ENCODE measurements at regions not wholly inside any gene's neighbourhood (a gene's known extent, or its start where the extent isn't known, plus 50 kb on each side); places are given as distances from the start of the nearest gene placed in this dataset.

- TF ChIP-seq, protein P1, sequence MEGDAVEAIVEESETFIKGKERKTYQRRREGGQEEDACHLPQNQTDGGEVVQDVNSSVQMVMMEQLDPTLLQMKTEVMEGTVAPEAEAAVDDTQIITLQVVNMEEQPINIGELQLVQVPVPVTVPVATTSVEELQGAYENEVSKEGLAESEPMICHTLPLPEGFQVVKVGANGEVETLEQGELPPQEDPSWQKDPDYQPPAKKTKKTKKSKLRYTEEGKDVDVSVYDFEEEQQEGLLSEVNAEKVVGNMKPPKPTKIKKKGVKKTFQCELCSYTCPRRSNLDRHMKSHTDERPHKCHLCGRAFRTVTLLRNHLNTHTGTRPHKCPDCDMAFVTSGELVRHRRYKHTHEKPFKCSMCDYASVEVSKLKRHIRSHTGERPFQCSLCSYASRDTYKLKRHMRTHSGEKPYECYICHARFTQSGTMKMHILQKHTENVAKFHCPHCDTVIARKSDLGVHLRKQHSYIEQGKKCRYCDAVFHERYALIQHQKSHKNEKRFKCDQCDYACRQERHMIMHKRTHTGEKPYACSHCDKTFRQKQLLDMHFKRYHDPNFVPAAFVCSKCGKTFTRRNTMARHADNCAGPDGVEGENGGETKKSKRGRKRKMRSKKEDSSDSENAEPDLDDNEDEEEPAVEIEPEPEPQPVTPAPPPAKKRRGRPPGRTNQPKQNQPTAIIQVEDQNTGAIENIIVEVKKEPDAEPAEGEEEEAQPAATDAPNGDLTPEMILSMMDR (IDR thresholded peaks at IDR 0.05; ENCODE audit: insufficient read depth, low read length, poor library complexity, severe bottlenecking): no peak
- H3K27me3 ChIP-seq (replicated peaks; ENCODE audit: control insufficient read depth, insufficient read depth, low read length): no peaks in the 10 kb centered on the region
- H3K4me3 ChIP-seq (replicated peaks; ENCODE audit: low read depth, low read length): no peak overlapping the region
- H3K36me3 ChIP-seq (ENCODE audit: control insufficient read depth, insufficient read depth, low read length): no peaks in the 10 kb centered on the region
- DNase-seq (ENCODE audit: extremely low read depth, insufficient read length): no peak
These were observed 129.3 kb downstream of the SLIT2 start for GRCh38 chr4:20381005-20381404.

DNA sequence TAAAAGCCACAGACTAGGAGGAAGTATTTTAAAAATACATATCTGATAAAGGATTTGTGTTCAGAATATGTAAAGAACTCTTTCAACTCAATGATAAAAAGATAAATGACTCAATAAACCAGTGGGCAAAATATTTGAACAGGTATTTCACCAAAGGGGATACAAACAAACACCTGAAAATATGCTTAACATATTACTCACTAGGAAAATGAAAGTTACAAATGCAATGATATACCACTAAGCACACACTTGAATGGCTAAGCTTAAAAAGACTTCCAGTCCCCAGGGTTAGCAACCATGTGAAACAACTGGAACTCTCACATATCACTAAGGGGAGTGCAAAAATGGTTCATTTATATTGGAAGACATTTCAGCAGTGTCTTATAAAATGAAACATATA lies 131.6 kb downstream of the SLIT2 start:
- H3K4me3 ChIP-seq (replicated peaks; ENCODE audit: low read depth, low read length): no peak overlapping the region
- TF ChIP-seq, protein P1 (IDR thresholded peaks at IDR 0.05; ENCODE audit: insufficient read depth, low read length, poor library complexity, severe bottlenecking): no peak

DNA sequence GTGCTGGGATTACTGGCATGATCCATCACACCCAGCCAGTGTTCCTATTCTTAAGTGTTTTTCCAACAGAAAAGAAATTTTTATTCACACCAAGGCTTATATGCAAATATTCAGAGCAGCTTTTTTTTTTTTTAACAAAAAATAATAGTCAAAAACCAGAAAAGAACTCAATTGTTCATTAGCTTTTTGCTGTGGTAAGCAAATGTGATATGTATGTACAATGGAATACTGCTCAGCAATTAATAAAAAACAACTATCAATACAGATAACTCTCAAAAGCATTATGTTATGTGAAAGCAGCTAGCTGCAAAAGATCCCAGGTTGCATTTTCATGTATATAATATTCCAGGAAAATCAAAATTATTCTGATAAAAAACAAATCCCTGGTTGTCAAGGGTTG lies 132.3 kb downstream of the SLIT2 start:
- DNase-seq (ENCODE audit: extremely low read depth, insufficient read length): no peak
- H3K36me3 ChIP-seq (ENCODE audit: control insufficient read depth, insufficient read depth, low read length): no peaks in the 10 kb centered on the region
- no peak overlapping the region for H3K4me3 ChIP-seq (replicated peaks; ENCODE audit: low read depth, low read length)
- H3K27me3 ChIP-seq (replicated peaks; ENCODE audit: control insufficient read depth, insufficient read depth, low read length): no peaks in the 10 kb centered on the region
- TF ChIP-seq, protein P1 (IDR thresholded peaks at IDR 0.05; ENCODE audit: insufficient read depth, low read length, poor library complexity, severe bottlenecking): no peak

More for the DNA sequence above, 131.6 kb downstream of the SLIT2 start:
- no peaks in the 10 kb centered on the region for H3K36me3 ChIP-seq (ENCODE audit: control insufficient read depth, insufficient read depth, low read length)
- no peak for DNase-seq (ENCODE audit: extremely low read depth, insufficient read length)
- no peaks in the 10 kb centered on the region for H3K27me3 ChIP-seq (replicated peaks; ENCODE audit: control insufficient read depth, insufficient read depth, low read length)

- H3K36me3 ChIP-seq (ENCODE audit: control insufficient read depth, insufficient read depth, low read length): no peaks in the 10 kb centered on the region
- no peak overlapping the region for H3K4me3 ChIP-seq (replicated peaks; ENCODE audit: low read depth, low read length)
- DNase-seq (ENCODE audit: extremely low read depth, insufficient read length): no peak
- TF ChIP-seq, protein P1 (IDR thresholded peaks at IDR 0.05; ENCODE audit: insufficient read depth, low read length, poor library complexity, severe bottlenecking): no peak
- no peaks in the 10 kb centered on the region for H3K27me3 ChIP-seq (replicated peaks; ENCODE audit: control insufficient read depth, insufficient read depth, low read length)
These were observed 132.8 kb downstream of the SLIT2 start for GRCh38 chr4:20384456-20384855.

DNA sequence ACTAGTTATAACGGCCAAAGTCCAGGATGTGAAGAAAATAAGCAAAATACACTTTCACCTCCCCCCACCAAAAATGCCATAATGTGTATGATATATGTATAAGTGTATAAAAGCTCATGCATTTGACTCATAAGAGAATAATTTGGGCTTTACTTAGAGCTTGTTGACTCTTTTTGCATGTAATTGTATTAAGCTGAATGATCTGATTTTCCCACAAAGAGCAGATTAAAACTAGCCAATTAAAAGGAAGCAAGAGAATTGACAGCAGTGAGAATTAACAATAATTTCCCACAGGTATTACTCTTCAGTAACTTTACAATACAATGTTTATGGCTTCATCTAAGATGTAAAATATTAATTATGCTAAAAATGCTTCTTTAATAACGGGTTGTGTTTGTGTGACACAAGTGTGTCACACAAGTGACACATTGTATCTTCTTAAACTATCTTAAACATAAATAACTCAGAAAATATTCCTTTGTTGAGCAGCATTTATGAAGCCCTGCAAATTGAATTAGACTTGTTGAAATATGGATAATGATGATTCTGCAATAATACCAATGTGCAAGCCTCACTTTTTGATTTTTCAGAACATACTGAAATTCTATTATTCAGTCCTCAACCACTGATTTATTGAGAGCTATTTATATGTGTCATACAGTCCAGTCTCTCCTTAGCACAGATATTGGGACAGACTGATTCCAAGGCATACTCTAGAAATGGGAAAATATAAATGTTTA lies 134.5 kb downstream of the SLIT2 start:
- TF ChIP-seq, protein P1 (IDR thresholded peaks at IDR 0.05; ENCODE audit: insufficient read depth, low read length, poor library complexity, severe bottlenecking): no peak
- H3K4me3 ChIP-seq (replicated peaks; ENCODE audit: low read depth, low read length): no peak overlapping the region
- DNase-seq (ENCODE audit: extremely low read depth, insufficient read length): no peak
- no peaks in the 10 kb centered on the region for H3K36me3 ChIP-seq (ENCODE audit: control insufficient read depth, insufficient read depth, low read length)
- no peaks in the 10 kb centered on the region for H3K27me3 ChIP-seq (replicated peaks; ENCODE audit: control insufficient read depth, insufficient read depth, low read length)

All from GM06990 (cell line).